Lower lobe of right lung (tissue), 2 donors: ENCODE measurements at regions not wholly inside any gene's neighbourhood (a gene's known extent, or its start where the extent isn't known, plus 50 kb on each side); places are given as distances from the start of the nearest gene placed in this dataset.

Source experiments
- ATAC-seq, 2 donors: fragments of 200-7000 bp; cut with Tn5 transposase; one replicate each; pipeline ENCODE4 v1.9.1; 2020 to 2022; ENCODE audit warnings: mild to moderate bottlenecking in 2 of 2, moderate library complexity in 2 of 2
- DNase-seq: peaks from one replicate; pipeline ENCODE4 v3.0.0-alpha.2; 2020
- H3K27ac ChIP-seq: fragments of 200-600 bp; one replicate; pipeline ENCODE4 v1.8.0; 2022
- H3K27me3 ChIP-seq: fragments of 200-600 bp; one replicate; pipeline ENCODE4 v1.8.0; 2022; ENCODE audit warnings: low read depth
- H3K36me3 ChIP-seq: fragments of 200-600 bp; one replicate; pipeline ENCODE4 v1.8.0; 2022; ENCODE audit warnings: mild to moderate bottlenecking
- H3K4me1 ChIP-seq: fragments of 200-600 bp; one replicate; pipeline ENCODE4 v1.8.0; 2022
- H3K4me3 ChIP-seq: fragments of 200-600 bp; one replicate; pipeline ENCODE4 v1.8.0; 2022; ENCODE audit warnings: mild to moderate bottlenecking
- H3K9me3 ChIP-seq: fragments of 200-600 bp; one replicate; pipeline ENCODE4 v1.8.0; 2022
- CTCF ChIP-seq: fragments of 200-600 bp; IDR thresholded peaks from one replicate; pipeline ENCODE4 v1.8.0; 2022; ENCODE audit warnings: antibody characterized with exemption, mild to moderate bottlenecking
- intact Hi-C: fragments of 100-400 bp; cut with DNase I; formaldehyde crosslinking; loops from one replicate; pipeline ENCODE4 v1.11.0; 2022
- donor health status: DM: no; HTN: yes; CAD: no; lungs with severe emphysema.

GRCh38 chr1:187384504-187384903, 555.8 kb downstream of the PLA2G4A start:
- no peaks in the 10 kb centered on the region for H3K36me3 ChIP-seq
- no peak overlapping the region for H3K4me3 ChIP-seq
- no peak for DNase-seq
- H3K9me3 ChIP-seq = no peaks in the 10 kb centered on the region
- H3K27me3 ChIP-seq = no peaks in the 10 kb centered on the region
- H3K4me1 ChIP-seq = no peaks in the 10 kb centered on the region
- no peak for ATAC-seq
- intact Hi-C loops = no loop called here
- no peak for TF ChIP-seq CTCF
- H3K27ac ChIP-seq = no peak overlapping the region

DNA sequence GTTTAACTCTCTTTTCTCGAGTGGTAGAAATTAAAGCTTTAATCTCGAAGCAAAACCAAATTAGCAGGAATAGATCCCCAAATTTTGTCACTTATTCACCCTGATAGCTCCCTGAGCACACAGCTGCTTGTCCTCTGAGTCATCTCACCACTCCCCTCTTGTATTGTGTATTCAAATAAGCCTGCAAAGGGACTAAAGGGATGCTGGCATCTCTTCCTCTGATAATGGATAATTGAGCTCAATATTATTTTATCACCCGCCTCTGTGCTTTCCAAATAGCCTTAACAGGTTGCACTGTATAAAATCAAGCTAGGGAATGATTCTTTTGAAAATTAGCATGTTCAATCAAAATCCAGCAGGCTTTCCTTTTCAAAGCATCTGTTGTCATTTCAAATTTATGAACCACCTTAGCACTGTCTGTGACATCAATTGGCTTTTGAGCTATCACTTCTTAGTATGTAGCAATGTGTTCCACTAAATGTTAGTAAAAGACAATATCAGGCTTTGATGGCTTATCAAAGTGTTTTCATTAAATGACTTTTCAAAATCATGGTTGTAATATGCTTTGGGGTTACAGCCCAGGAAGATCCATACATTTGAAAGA, 561.6 kb downstream of the PLA2G4A start:
- Histone ChIP-seq H3K27me3 (no peaks in the 10 kb centered on the region), H3K4me1 (no peaks in the 10 kb centered on the region), H3K4me3 (no peak overlapping the region), H3K36me3 (no peaks in the 10 kb centered on the region), H3K27ac (no peak overlapping the region), H3K9me3 (no peaks in the 10 kb centered on the region)
- ATAC-seq = no peak
- intact Hi-C loops = no loop called here
- TF ChIP-seq CTCF = no peak
- DNase-seq = no peak

DNA sequence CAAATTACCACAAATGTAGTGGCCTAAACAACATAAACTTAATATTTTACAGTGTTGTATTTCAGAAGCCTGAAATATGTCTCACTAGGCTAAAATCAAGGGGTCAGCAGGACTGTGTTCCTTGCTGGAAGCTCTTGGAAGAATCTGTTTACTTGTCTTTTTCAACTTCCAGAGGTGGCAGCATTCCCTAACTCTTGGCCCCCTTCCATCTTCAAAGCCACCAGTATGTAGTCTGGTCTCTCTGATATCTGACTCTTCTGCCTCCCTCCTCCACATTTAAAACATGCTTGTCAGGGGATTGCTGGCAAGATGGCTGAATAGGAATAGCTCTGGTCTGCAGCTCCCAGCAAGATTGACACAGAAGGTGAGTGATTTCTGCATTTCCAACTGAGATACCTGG, 567.5 kb downstream of the PLA2G4A start:
- H3K4me3 ChIP-seq = no peak overlapping the region
- H3K4me1 ChIP-seq = no peaks in the 10 kb centered on the region
- intact Hi-C loops = no loop called here
- TF ChIP-seq CTCF = no peak
- no peaks in the 10 kb centered on the region for H3K36me3 ChIP-seq
- ATAC-seq (no peak), DNase-seq (no peak)
- no peaks in the 10 kb centered on the region for H3K9me3 ChIP-seq
- no peaks in the 10 kb centered on the region for H3K27me3 ChIP-seq
- H3K27ac ChIP-seq = no peak overlapping the region

DNA sequence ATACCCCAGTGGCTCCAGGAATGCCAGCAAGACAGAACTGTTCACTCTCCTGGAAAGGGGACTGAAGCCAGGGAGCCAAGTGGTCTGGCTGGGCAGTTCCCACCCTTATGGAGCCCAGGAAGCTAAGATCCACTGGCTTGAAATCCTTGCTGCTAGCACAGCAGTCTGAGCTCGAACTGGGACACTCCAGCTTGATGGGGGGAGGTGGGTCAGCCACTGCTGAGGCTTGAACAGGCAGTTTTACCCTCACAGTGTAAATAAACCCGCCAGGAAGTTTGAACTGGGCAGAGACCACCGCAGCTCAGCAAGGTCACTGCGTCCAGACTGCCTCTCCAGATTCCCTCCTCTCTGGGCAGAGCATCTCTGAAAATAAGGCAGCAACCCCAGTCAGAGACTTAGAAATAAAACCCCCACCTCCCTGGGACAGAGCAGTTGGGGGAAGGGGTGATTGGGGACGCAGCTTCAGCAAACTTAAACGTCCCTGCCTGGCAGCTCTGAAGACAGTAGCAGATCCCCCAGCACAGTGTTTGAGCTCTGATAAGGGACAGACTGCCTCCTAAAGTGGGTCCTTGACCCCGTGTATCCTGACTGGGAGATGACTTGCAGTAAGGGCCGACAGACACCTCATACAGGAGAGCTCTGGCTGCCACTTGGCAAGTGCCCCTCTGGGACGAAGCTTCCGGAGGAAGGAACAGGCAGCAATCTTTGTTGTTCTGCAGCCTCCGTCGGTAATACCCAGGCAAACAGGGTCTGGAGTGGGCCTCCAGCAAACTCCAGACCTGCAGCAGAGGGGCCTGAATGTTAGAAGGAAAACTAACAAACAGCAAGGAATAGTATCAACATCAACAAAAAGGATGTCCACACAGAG, 568.4 kb downstream of the PLA2G4A start:
- ATAC-seq = no peak
- H3K27ac ChIP-seq = no peak overlapping the region
- H3K9me3 ChIP-seq = no peaks in the 10 kb centered on the region
- no peak for DNase-seq
- H3K4me1 ChIP-seq = no peaks in the 10 kb centered on the region
- no peaks in the 10 kb centered on the region for H3K36me3 ChIP-seq
- intact Hi-C loops = no loop called here
- no peaks in the 10 kb centered on the region for H3K27me3 ChIP-seq
- no peak for TF ChIP-seq CTCF
- no peak overlapping the region for H3K4me3 ChIP-seq

DNA sequence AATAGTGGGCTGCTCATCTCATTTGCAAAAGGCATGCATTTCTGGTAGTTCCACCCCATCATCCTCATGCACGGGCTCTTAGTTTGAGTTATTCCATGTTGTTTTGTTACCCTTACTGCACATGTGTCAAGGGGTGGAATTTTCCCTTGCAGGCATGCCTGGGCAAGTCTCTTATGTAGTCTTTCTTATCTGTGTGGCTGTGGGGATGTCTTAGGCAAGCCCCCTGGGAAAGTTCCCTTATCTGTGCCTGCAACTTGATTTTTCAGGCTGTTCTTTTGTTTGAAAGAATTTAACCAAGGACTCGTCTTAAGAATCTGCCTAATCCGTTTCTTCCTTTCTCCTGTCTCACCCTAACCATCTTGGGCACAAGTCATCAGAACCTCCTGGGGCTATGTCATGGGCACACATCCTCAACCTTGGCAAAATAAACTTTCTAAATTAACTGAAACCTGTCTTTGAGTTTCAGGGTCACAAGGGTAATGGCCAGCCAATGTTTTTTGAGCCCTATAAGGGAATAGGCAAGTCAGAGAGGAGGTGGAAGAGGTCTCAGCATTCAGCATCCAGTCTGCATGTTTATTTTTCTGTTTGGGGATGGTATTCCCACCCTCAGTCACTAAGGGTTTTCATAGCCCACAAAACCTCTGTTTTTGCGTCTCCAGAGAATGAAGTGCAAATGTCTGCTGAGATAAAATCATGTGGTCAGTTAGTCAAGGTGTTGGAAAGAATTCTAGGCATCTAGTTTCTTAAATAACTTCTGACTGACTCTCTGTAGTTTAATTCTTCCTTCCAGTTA, 579.7 kb downstream of the PLA2G4A start:
- Histone ChIP-seq H3K4me3 (no peak overlapping the region), H3K27ac (no peak overlapping the region), H3K27me3 (no peaks in the 10 kb centered on the region), H3K4me1 (no peaks in the 10 kb centered on the region), H3K9me3 (no peaks in the 10 kb centered on the region), H3K36me3 (no peaks in the 10 kb centered on the region)
- DNase-seq (no peak), ATAC-seq (no peak)
- intact Hi-C loops = no loop called here
- no peak for TF ChIP-seq CTCF
